PC-3 (cell line): ENCODE measurements at regions not wholly inside any gene's neighbourhood (a gene's known extent, or its start where the extent isn't known, plus 50 kb on each side); places are given as distances from the start of the nearest gene placed in this dataset.

ENCODE experiments used
- CTCF ChIP-seq: fragments of 300-600 bp; sonication (generic); conservative IDR thresholded peaks from 2 replicates; pipeline ENCODE4 v1.5.1; 2017; ENCODE audit warnings: antibody characterized with exemption, low read depth, mild to moderate bottlenecking, low read length
- EZH2 ChIP-seq: fragments of 300-600 bp; sonication (generic); IDR thresholded peaks from one replicate; pipeline ENCODE4 v1.6.1; 2017; ENCODE audit warnings: antibody characterized with exemption, mild to moderate bottlenecking, low read length; ENCODE audit not compliant: unreplicated experiment
- EZH2phosphoT487 ChIP-seq: fragments of 300-600 bp; sonication (generic); IDR thresholded peaks from 2 replicates; pipeline ENCODE4 v1.6.1; 2018; ENCODE audit warnings: mild to moderate bottlenecking, antibody characterized with exemption, low read length, borderline replicate concordance

- TF ChIP-seq CTCF (no peak), EZH2phosphoT487 (no peak), EZH2 (no peak)
Measured at GRCh38 chr4:127309369-127310102, 323.2 kb upstream of the INTU start.
